ENCODE measurements at regions not wholly inside any gene's neighbourhood (a gene's known extent, or its start where the extent isn't known, plus 50 kb on each side); places are given as distances from the start of the nearest gene placed in this dataset.
"Not testable (repeated sequence)": the region's sequence is repeated elsewhere in the genome, so short reads cannot be mapped to it uniquely, and the experiment has no call there.

- Mint-ChIP-seq H3K27ac (no peak overlapping the region), H3K9me3 (no peaks in the 10 kb centered on the region), H3K4me3 (no peak overlapping the region), H3K36me3 (ENCODE audit: low read depth) (no peaks in the 10 kb centered on the region), H3K4me1 (ENCODE audit: low read depth) (no peaks in the 10 kb centered on the region), H3K27me3 (peaks cover 5% of the 10 kb centered on the region)
- ChIA-PET CTCF (no interaction called here), POLR2A (no interaction called here)
- ATAC-seq (no peak), DNase-seq (no peak)
- intact Hi-C loops (cut with micrococcal nuclease), result no loop called here
- no peak for TF ChIP-seq CTCF (IDR thresholded peaks at IDR 0.05)
Measured at GRCh38 chr3:59178698-59179097, 128.9 kb upstream of the CFAP20DC start.

- POLR2A ChIA-PET, result no interaction called here
- CTCF ChIA-PET, result no interaction called here
- ATAC-seq, result no peak
- no peak for DNase-seq
- Mint-ChIP-seq H3K27me3 (no peaks in the 10 kb centered on the region), H3K4me1 (ENCODE audit: low read depth) (no peaks in the 10 kb centered on the region), H3K4me3 (no peak overlapping the region), H3K27ac (no peak overlapping the region), H3K36me3 (ENCODE audit: low read depth) (no peaks in the 10 kb centered on the region), H3K9me3 (no peaks in the 10 kb centered on the region)
- TF ChIP-seq CTCF (IDR thresholded peaks at IDR 0.05), result no peak
- intact Hi-C loops (cut with micrococcal nuclease), result no loop called here
Measured at GRCh38 chr3:59171491-59171890, 121.7 kb upstream of the CFAP20DC start.

- H3K4me3 Mint-ChIP-seq; H3K4me1 Mint-ChIP-seq (ENCODE audit: low read depth); H3K27ac Mint-ChIP-seq; H3K36me3 Mint-ChIP-seq (ENCODE audit: low read depth); H3K27me3 Mint-ChIP-seq; H3K9me3 Mint-ChIP-seq; DNase-seq; POLR2A ChIA-PET; intact Hi-C loops (cut with micrococcal nuclease); CTCF ChIA-PET; ATAC-seq: not testable (repeated sequence)
Measured at GRCh38 chr3:59170166-59170565, 120.3 kb upstream of the CFAP20DC start.

GRCh38 chr3:59167756-59168155, 117.9 kb upstream of the CFAP20DC start:
- ChIA-PET POLR2A (no interaction called here), CTCF (no interaction called here)
- intact Hi-C loops (cut with micrococcal nuclease), result no loop called here
- Mint-ChIP-seq H3K27me3 (peaks cover 3% of the 10 kb centered on the region), H3K4me3 (no peak overlapping the region), H3K27ac (no peak overlapping the region), H3K4me1 (ENCODE audit: low read depth) (no peaks in the 10 kb centered on the region), H3K9me3 (no peaks in the 10 kb centered on the region), H3K36me3 (ENCODE audit: low read depth) (no peaks in the 10 kb centered on the region)
- TF ChIP-seq CTCF (IDR thresholded peaks at IDR 0.05), result no peak
- DNase-seq (no peak), ATAC-seq (no peak)

GRCh38 chr3:59163953-59164352, 114.1 kb upstream of the CFAP20DC start:
- Mint-ChIP-seq H3K4me3 (no peak overlapping the region), H3K4me1 (ENCODE audit: low read depth) (no peaks in the 10 kb centered on the region), H3K36me3 (ENCODE audit: low read depth) (no peaks in the 10 kb centered on the region), H3K27ac (no peak overlapping the region), H3K27me3 (peaks cover 8% of the 10 kb centered on the region), H3K9me3 (no peaks in the 10 kb centered on the region)
- DNase-seq (no peak), ATAC-seq (no peak)
- POLR2A ChIA-PET, result no interaction called here
- no peak for TF ChIP-seq CTCF (IDR thresholded peaks at IDR 0.05)
- intact Hi-C loops (cut with micrococcal nuclease), result no loop called here
- CTCF ChIA-PET, result no interaction called here

GRCh38 chr3:59161048-59161447, 111.2 kb upstream of the CFAP20DC start:
- no peak for TF ChIP-seq CTCF (IDR thresholded peaks at IDR 0.05)
- H3K36me3 Mint-ChIP-seq (ENCODE audit: low read depth), result no peaks in the 10 kb centered on the region
- ChIA-PET POLR2A (no interaction called here), CTCF (no interaction called here)
- no peak overlapping the region for H3K27ac Mint-ChIP-seq
- H3K4me1 Mint-ChIP-seq (ENCODE audit: low read depth), result no peaks in the 10 kb centered on the region
- intact Hi-C loops (cut with micrococcal nuclease), result no loop called here
- peaks cover 14% of the 10 kb centered on the region for H3K27me3 Mint-ChIP-seq
- DNase-seq (no peak), ATAC-seq (no peak)
- no peak overlapping the region for H3K4me3 Mint-ChIP-seq
- no peaks in the 10 kb centered on the region for H3K9me3 Mint-ChIP-seq

All from activated CD8-positive, alpha-beta T cell treated with anti-CD3 and anti-CD28 coated beads for 36 hours (primary cell).